AG09309 (cell line): ENCODE measurements at regions not wholly inside any gene's neighbourhood (a gene's known extent, or its start where the extent isn't known, plus 50 kb on each side); places are given as distances from the start of the nearest gene placed in this dataset.

Experiments
- DNase-seq: peaks from one replicate; pipeline ENCODE4 v3.0.0-alpha.2; 2010; ENCODE audit warnings: low read depth
- H3K4me3 ChIP-seq: 2 replicates; pipeline ENCODE4 v1.5.1; 2011; ENCODE audit warnings: mild to moderate bottlenecking, low read depth, low read length, moderate library complexity; ENCODE audit not compliant: control insufficient read depth
- TF ChIP-seq, protein P1 (sequence below): IDR thresholded peaks from 2 replicates; pipeline ENCODE4 v1.5.1; 2011; ENCODE audit warnings: mild to moderate bottlenecking, low read depth, low read length, inconsistent platforms; ENCODE audit not compliant: insufficient read depth, control insufficient read depth; ENCODE audit errors: missing control alignments

DNA sequence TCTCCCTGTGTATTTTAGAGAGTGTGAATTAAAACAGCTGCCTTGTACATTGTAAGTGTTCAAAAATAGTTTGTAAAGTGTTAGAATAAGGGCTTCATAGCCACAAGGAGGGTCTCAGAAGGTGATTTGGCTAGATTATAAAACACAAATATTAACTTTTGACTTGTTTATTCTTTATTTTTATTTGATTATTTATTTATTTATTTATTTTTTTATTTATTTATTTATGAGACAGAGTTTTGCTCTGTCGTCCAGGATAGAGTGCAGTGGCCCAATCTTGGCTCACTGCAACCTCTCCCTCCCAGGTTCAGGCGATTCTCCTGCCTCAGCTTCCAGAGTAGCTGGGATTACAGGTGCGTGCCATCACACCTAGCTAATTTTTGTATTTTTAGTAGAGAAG lies 111.5 kb upstream of the RBFOX1 start:
- DNase-seq = no peak
- H3K4me3 ChIP-seq = no peak overlapping the region
- TF ChIP-seq, protein P1, sequence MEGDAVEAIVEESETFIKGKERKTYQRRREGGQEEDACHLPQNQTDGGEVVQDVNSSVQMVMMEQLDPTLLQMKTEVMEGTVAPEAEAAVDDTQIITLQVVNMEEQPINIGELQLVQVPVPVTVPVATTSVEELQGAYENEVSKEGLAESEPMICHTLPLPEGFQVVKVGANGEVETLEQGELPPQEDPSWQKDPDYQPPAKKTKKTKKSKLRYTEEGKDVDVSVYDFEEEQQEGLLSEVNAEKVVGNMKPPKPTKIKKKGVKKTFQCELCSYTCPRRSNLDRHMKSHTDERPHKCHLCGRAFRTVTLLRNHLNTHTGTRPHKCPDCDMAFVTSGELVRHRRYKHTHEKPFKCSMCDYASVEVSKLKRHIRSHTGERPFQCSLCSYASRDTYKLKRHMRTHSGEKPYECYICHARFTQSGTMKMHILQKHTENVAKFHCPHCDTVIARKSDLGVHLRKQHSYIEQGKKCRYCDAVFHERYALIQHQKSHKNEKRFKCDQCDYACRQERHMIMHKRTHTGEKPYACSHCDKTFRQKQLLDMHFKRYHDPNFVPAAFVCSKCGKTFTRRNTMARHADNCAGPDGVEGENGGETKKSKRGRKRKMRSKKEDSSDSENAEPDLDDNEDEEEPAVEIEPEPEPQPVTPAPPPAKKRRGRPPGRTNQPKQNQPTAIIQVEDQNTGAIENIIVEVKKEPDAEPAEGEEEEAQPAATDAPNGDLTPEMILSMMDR = no peak

DNA sequence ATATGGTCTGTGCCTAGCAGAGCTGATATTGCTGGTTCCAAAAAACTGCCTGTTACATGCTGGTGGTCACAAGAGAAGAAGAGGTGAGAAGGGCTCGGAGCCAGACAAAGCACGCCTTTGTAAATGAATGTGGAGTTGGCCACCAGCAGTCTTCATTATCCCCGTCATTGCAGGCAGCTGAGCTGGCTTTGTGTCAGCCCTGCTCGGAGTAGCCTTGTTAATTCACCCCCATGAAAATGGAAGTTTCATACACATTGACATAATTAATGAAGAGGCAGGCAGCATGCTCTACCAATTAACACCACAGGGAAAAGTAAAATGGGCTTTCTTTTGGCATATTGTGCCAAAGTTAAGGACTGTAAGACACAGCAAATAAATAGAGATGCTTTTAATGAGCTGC lies 113.7 kb upstream of the RBFOX1 start:
- no peak overlapping the region for H3K4me3 ChIP-seq
- no peak for DNase-seq
- TF ChIP-seq, protein P1 = no peak

DNA sequence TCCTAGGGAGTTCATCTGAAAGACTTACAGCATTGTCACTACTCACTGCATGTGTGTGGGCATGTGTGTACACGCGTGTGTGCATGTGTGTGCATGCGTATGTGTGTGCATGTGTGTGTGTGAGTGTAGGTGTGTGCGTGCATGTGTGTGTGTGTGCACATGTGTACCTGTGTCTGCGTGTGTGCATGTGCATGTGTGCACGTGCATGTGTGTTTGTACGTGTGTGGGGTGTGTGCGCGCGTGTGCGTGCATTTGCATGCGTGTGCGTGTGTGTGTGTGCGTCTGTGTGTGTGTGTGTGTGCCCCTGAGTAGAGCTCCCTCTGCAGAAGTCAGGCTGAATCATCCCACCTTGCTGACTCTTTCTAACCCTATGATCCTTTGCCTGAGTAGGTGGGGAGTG lies 114.8 kb upstream of the RBFOX1 start:
- H3K4me3 ChIP-seq = no peak overlapping the region
- DNase-seq = no peak
- TF ChIP-seq, protein P1 = no peak

DNA sequence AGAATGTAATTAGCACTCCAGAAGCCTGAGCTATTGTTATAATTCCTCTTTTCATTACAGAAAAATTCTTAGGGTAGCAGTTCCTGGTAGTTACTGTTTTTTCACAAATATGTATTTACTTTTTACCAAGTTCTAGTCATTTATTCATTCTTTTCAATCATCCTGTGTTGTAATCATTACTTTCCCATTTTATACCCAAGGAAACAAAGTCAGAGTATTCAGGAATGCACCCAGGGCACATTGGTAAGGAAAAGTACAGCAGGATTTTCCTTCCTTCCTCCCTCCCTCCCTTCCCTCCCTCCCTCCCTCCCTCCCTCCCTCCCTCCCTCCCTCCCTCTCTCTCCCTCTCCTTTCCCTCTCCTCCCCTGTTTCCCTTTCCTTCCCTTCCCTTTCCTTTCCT lies 115.9 kb upstream of the RBFOX1 start:
- H3K4me3 ChIP-seq = no peak overlapping the region
- no peak for DNase-seq
- TF ChIP-seq, protein P1 = no peak

DNA sequence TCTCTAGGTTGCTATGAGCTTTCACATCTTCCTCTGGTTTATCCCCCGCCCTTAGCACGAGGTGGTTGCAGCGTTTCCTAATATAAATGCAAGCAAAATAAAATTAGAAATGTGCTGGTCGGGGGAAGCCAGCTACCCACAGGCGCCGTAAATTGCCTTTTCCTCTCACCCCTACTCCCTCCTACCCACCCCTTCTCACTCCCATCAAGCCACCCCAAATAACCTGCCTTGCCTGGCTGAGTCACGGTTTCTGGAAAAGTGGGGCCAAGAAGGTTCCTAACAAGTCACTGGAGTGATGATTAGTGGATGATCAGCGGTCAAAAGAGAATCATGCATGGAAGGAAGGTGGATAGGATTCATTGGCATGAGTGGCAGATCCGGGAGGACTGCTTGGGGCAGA lies 120.9 kb upstream of the RBFOX1 start:
- H3K4me3 ChIP-seq = no peak overlapping the region
- no peak for DNase-seq
- TF ChIP-seq, protein P1 = no peak

DNA sequence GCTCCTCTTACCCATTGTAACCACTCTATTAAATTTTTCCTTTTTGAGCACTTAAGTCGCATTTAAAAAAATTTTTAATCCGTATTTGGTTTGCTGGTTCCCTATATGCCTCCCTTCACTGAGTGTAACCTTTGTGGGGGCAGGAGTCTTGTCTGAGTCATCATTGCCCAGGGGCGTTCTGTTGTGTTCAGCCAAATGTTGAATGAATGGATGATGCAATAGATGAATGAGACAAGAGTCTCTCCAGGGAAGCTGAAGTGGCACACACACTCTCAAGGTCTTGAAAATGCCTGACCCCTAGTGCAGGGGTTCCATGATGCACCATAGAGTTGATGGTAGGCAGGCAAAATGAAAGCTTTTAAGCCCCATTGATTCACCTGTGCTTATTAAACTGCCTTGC lies 123.0 kb upstream of the RBFOX1 start:
- TF ChIP-seq, protein P1 = no peak
- H3K4me3 ChIP-seq = no peak overlapping the region
- DNase-seq = no peak

DNA sequence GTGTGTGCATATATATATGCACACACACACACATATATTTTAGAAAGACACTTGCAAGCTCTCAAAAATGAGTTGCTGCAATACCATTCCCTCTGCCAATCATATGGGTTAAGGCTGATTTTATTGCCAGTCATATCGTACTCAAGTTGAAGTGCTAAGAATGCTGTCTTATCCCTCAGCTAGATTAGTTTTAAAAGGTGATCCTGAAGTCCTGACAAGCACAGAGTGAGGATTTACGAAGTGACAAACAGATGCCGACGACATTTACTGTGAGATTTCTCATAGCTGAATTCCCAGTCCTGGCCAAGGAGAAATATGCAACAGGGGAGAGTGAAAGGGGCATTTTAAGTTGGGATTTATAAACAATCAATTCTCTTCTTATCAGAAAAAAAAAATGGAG lies 126.2 kb upstream of the RBFOX1 start:
- TF ChIP-seq, protein P1 = no peak
- no peak for DNase-seq
- H3K4me3 ChIP-seq = no peak overlapping the region
